Natural killer cell (primary cell): ENCODE measurements at regions not wholly inside any gene's neighbourhood (a gene's known extent, or its start where the extent isn't known, plus 50 kb on each side); places are given as distances from the start of the nearest gene placed in this dataset.

Source experiments
- ATAC-seq, 3 donors: fragments of 150-1000 bp in 2 of 3; fragments of 200-7000 bp in 1 of 3; cut with Tn5 transposase; 1 replicate in 1 of 3; 2 replicates in 2 of 3; pipeline ENCODE4 v1.10.0; 2021; ENCODE audit warnings: mild to moderate bottlenecking in 2 of 3, moderate library complexity in 2 of 3
- DNase-seq, 2 donors: peaks; one replicate each; pipeline versions ENCODE4 v3.0.0 to v3.0.0-alpha.2; 2013 to 2021; ENCODE audit warnings: mixed read lengths in 1 of 2
- H3K27ac ChIP-seq: one replicate; pipeline ENCODE4 v1.5.1; 2013; ENCODE audit warnings: mild to moderate bottlenecking, low read length
- H3K27me3 ChIP-seq: one replicate; pipeline ENCODE4 v1.6.1; 2013; ENCODE audit warnings: low read length; ENCODE audit not compliant: control insufficient read depth, insufficient read depth
- H3K36me3 ChIP-seq: one replicate; pipeline ENCODE4 v1.6.1; 2013; ENCODE audit warnings: low read length; ENCODE audit not compliant: control insufficient read depth, insufficient read depth
- H3K4me1 ChIP-seq: one replicate; pipeline ENCODE4 v1.6.1; 2013; ENCODE audit warnings: low read length; ENCODE audit not compliant: control insufficient read depth, insufficient read depth
- H3K4me3 ChIP-seq: one replicate; pipeline ENCODE4 v1.5.1; 2013; ENCODE audit warnings: low read length
- H3K9me3 ChIP-seq: one replicate; pipeline ENCODE4 v1.6.1; 2013; ENCODE audit warnings: low read length; ENCODE audit not compliant: control insufficient read depth, insufficient read depth
- H3K27ac Mint-ChIP-seq, 2 donors: one replicate each; pipeline ENCODE4 v1.8.0; 2022; ENCODE audit warnings: mild to moderate bottlenecking in 2 of 2, mixed read lengths in 2 of 2, moderate library complexity in 1 of 2
- H3K27me3 Mint-ChIP-seq, 2 donors: one replicate each; pipeline ENCODE4 v1.8.0; 2022; ENCODE audit warnings: low read depth in 2 of 2, mixed read lengths in 2 of 2
- H3K36me3 Mint-ChIP-seq: one replicate; pipeline ENCODE4 v1.8.0; 2022; ENCODE audit warnings: mixed read lengths
- H3K4me1 Mint-ChIP-seq, 2 donors: one replicate each; pipeline ENCODE4 v1.8.0; 2022; ENCODE audit warnings: mixed read lengths in 2 of 2
- H3K4me3 Mint-ChIP-seq: one replicate; pipeline ENCODE4 v1.8.0; 2022; ENCODE audit warnings: mild to moderate bottlenecking, moderate library complexity, mixed read lengths
- H3K9me3 Mint-ChIP-seq, 2 donors: one replicate each; pipeline ENCODE4 v1.8.0; 2022; ENCODE audit warnings: mixed read lengths in 2 of 2
- WGBS: methylation state at CpG from one replicate; pipeline ENCODE4 v1.1.7; 2013; ENCODE audit warnings: missing lambda C conversion rate; ENCODE audit not compliant: insufficient coverage; 5-methylcytosine and 5-hydroxymethylcytosine counted together
- intact Hi-C: fragments of 100-400 bp; cut with micrococcal nuclease; formaldehyde crosslinking; loops from one replicate; pipeline ENCODE4 v1.14.2; 2022
- TF ChIP-seq, protein P1 (sequence below): fragments of 200-600 bp; IDR thresholded peaks from one replicate; pipeline ENCODE4 v1.8.0; 2022; ENCODE audit warnings: antibody characterized with exemption

DNA sequence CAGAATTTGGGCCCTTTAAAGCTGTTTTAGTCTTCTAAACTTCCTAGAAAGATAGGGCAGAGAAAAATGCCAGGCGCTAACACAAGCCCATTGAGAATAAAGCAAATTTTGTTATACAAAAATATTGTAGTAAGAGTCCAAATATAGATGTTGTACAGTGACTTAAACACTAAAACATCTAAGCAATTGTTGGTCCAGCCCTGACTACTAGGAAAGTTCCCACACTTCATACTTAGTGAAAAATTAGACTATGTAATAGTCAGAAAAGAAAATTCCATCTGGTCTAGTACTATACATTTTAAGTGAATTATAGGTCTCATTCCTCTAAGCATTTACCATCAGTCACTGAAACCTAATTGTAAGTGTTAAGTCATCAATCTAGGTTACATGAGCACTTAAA lies 1518.3 kb upstream of the SLC10A2 start:
- H3K36me3 Mint-ChIP-seq = no peaks in the 10 kb centered on the region
- Histone ChIP-seq H3K27ac (no peak overlapping the region), H3K27me3 (no peaks in the 10 kb centered on the region), H3K4me3 (no peak overlapping the region), H3K4me1 (no peaks in the 10 kb centered on the region), H3K9me3 (no peaks in the 10 kb centered on the region), H3K36me3 (no peaks in the 10 kb centered on the region)
- ATAC-seq (no peak), DNase-seq (no peak)
- no peaks in the 10 kb centered on the region for H3K27me3 Mint-ChIP-seq
- TF ChIP-seq, protein P1, sequence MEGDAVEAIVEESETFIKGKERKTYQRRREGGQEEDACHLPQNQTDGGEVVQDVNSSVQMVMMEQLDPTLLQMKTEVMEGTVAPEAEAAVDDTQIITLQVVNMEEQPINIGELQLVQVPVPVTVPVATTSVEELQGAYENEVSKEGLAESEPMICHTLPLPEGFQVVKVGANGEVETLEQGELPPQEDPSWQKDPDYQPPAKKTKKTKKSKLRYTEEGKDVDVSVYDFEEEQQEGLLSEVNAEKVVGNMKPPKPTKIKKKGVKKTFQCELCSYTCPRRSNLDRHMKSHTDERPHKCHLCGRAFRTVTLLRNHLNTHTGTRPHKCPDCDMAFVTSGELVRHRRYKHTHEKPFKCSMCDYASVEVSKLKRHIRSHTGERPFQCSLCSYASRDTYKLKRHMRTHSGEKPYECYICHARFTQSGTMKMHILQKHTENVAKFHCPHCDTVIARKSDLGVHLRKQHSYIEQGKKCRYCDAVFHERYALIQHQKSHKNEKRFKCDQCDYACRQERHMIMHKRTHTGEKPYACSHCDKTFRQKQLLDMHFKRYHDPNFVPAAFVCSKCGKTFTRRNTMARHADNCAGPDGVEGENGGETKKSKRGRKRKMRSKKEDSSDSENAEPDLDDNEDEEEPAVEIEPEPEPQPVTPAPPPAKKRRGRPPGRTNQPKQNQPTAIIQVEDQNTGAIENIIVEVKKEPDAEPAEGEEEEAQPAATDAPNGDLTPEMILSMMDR = no peak
- H3K4me1 Mint-ChIP-seq = no peaks in the 10 kb centered on the region
- H3K9me3 Mint-ChIP-seq = peaks cover 7 to 11% of the 10 kb centered on the region in 2 donors
- 71% methylated on average over 1 of the region's 1 CpG for WGBS
- H3K4me3 Mint-ChIP-seq = no peak overlapping the region
- no peak overlapping the region for H3K27ac Mint-ChIP-seq
- intact Hi-C loops = no loop called here

DNA sequence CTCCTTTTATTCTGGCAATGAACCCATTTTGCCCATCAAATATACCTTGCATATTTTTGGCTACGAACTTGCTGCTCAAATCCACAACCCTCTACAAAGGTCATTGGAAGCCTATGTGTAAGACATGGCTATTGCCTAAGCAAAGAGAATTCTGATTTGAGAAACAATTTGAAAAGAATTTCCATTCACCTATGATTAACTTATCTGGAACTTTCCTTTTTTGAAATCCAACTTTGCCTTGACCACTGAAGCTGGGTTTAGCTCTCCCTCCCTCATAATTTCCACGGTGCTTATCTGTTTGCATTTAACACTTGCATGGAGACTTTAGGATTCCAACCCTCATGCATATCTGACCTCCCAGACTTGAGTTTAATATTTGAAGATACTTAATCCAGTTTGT lies 1514.7 kb upstream of the SLC10A2 start:
- Mint-ChIP-seq H3K9me3 (peaks cover 2 to 14% of the 10 kb centered on the region in 2 donors), H3K4me3 (no peak overlapping the region), H3K4me1 (no peaks in the 10 kb centered on the region), H3K27me3 (no peaks in the 10 kb centered on the region), H3K36me3 (no peaks in the 10 kb centered on the region), H3K27ac (no peak overlapping the region)
- no peaks in the 10 kb centered on the region for H3K4me1 ChIP-seq
- TF ChIP-seq, protein P1 = no peak
- no peak overlapping the region for H3K4me3 ChIP-seq
- DNase-seq (no peak), ATAC-seq (no peak)
- WGBS = 96% methylated on average over 2 of the region's 2 CpGs
- H3K27ac ChIP-seq = no peak overlapping the region
- no peaks in the 10 kb centered on the region for H3K27me3 ChIP-seq
- H3K9me3 ChIP-seq = no peaks in the 10 kb centered on the region
- H3K36me3 ChIP-seq = no peaks in the 10 kb centered on the region
- intact Hi-C loops = no loop called here

DNA sequence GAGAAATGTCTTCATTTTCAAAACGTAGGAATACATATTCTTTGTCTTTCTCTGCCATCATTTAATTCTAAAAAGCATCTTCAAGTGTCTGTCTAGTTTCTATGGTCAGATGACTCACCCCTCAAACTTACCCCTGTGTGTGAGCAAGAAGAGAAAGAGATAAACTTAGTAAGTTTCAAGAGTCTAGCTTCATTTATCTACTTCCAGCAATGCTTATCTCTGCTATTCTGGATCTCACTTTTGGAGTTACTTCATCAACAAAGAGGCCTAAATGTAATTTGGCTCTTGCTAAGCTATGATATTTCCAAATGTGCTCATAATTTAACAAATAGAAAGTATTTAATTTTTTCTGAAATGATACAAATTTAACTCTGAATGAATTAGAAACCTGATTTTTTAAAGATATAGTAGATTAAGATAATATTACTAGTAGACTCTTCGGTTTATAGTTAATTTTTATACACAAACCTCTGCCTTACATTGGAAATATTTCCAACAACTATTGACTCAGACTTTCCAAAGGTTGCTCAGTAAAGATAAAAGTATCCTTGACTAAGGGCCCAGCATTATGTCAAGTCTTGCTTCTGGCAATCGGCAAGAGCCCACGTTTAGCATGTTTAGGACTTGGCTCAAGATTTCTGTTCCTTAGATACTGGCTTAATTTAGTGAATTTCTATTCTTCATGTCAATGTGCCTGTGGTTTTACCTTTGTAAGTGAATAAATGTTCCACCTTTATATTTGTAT lies 1511.0 kb upstream of the SLC10A2 start:
- H3K27me3 ChIP-seq = no peaks in the 10 kb centered on the region
- H3K4me1 ChIP-seq = no peaks in the 10 kb centered on the region
- H3K9me3 ChIP-seq = no peaks in the 10 kb centered on the region
- no peaks in the 10 kb centered on the region for H3K4me1 Mint-ChIP-seq
- peaks cover 4 to 7% of the 10 kb centered on the region in 2 donors for H3K9me3 Mint-ChIP-seq
- DNase-seq = no peak
- no peak overlapping the region for H3K27ac ChIP-seq
- no peak for ATAC-seq
- H3K27ac Mint-ChIP-seq = no peak overlapping the region
- 83% methylated on average over 4 of the region's 4 CpGs for WGBS
- H3K4me3 Mint-ChIP-seq = no peak overlapping the region
- TF ChIP-seq, protein P1 = no peak
- H3K36me3 Mint-ChIP-seq = no peaks in the 10 kb centered on the region
- intact Hi-C loops = loop anchor here (10.0 kb wide), 1 partner anchor 1958 kb away; the partner anchor contains the start of gene EFNB2
- no peaks in the 10 kb centered on the region for H3K27me3 Mint-ChIP-seq
- H3K36me3 ChIP-seq = no peaks in the 10 kb centered on the region
- no peak overlapping the region for H3K4me3 ChIP-seq

DNA sequence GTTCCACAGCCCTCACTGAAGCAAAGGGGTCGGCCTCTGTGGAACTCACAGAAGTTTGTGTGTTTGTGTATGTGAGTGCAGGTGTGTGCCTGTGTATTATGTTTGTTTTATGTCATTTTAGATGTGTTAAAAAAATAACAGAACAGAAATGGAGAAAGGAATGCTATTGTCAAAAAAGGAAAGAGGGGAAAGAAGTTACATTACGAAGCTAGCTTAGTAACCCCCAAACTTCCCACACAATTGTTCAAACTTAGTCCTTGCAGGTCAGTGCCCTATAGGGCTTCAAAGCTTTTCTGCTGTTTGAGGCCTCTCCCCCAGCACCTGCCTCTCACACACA lies 1505.6 kb upstream of the SLC10A2 start:
- no peaks in the 10 kb centered on the region for H3K4me1 ChIP-seq
- no peaks in the 10 kb centered on the region for H3K36me3 ChIP-seq
- no peaks in the 10 kb centered on the region for H3K27me3 ChIP-seq
- H3K9me3 Mint-ChIP-seq = peaks cover 0 to 2% of the 10 kb centered on the region in 2 donors
- H3K27ac Mint-ChIP-seq = no peak overlapping the region
- no peaks in the 10 kb centered on the region for H3K4me1 Mint-ChIP-seq
- H3K4me3 Mint-ChIP-seq = no peak overlapping the region
- no peak overlapping the region for H3K27ac ChIP-seq
- H3K36me3 Mint-ChIP-seq = no peaks in the 10 kb centered on the region
- no peak overlapping the region for H3K4me3 ChIP-seq
- no peaks in the 10 kb centered on the region for H3K27me3 Mint-ChIP-seq
- intact Hi-C loops = loop anchor here (10.0 kb wide), 1 partner anchor 1963 kb away; the partner anchor contains the start of gene EFNB2
- TF ChIP-seq, protein P1 = no peak
- DNase-seq (no peak), ATAC-seq (no peak)
- WGBS = 30% methylated on average over 1 of the region's 2 CpGs
- no peaks in the 10 kb centered on the region for H3K9me3 ChIP-seq
